Thoracic aorta (tissue), 2 donors: ENCODE measurements at regions not wholly inside any gene's neighbourhood (a gene's known extent, or its start where the extent isn't known, plus 50 kb on each side); places are given as distances from the start of the nearest gene placed in this dataset.

Source experiments
- ATAC-seq: fragments of 150-250 bp; one replicate; pipeline ENCODE4 v1.8.0; 2017; ENCODE audit warnings: low read depth; ENCODE audit not compliant: insufficient number of reproducible peaks, low FRiP score
- DNase-seq: peaks from one replicate; pipeline ENCODE4 v3.0.0-alpha.2; 2020; ENCODE audit warnings: low spot score
- H3K27ac ChIP-seq, 2 donors: fragments of 200-600 bp; sonication (generic); 1 replicate in 1 of 2; 2 replicates in 1 of 2; pipeline ENCODE4 v1.5.1; 2016; ENCODE audit warnings: mild to moderate bottlenecking in 2 of 2, moderate library complexity in 2 of 2
- H3K27me3 ChIP-seq: fragments of 200-600 bp; sonication (generic); replicated peaks from 2 replicates; pipeline ENCODE4 v1.6.0; 2016; ENCODE audit warnings: mild to moderate bottlenecking; ENCODE audit not compliant: insufficient read depth
- H3K36me3 ChIP-seq: fragments of 200-600 bp; sonication (generic); one replicate; pipeline ENCODE4 v1.5.1; 2016
- H3K4me1 ChIP-seq, 2 donors: fragments of 200-600 bp; sonication (generic); 1 replicate in 1 of 2; 2 replicates in 1 of 2; pipeline versions ENCODE4 v1.5.1 to v1.6.0; 2016; ENCODE audit warnings: low read depth in 2 of 2, mild to moderate bottlenecking in 1 of 2; ENCODE audit not compliant: control insufficient read depth in 1 of 2
- H3K4me3 ChIP-seq: fragments of 200-600 bp; sonication (generic); 2 replicates; pipeline ENCODE4 v1.5.1; 2016; ENCODE audit warnings: mild to moderate bottlenecking
- H3K9me3 ChIP-seq: fragments of 200-600 bp; sonication (generic); 2 replicates; pipeline ENCODE4 v1.5.1; 2016
- TF ChIP-seq, protein P1 (sequence below): fragments of 200-600 bp; sonication (generic); IDR thresholded peaks from one replicate; pipeline ENCODE4 v1.5.1; 2019; ENCODE audit warnings: antibody characterized with exemption

DNA sequence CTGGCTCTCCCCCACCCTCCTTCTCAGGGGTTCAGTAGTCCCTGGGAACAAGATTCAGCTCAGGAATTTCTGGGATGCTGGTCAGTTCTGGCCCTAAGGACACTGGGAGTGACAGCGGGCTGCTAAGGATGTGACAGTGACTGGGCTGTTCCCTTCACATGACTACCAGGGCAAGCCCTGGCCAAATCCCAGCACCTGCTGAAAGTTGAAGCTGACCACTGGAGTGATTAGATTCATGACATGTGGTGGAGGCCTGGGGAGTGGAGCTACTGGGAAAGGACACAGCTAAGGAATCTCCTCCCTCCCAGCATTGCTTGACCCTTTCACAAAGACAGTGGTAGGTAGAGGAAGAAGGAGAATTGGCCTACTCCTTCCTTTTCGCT, 204.9 kb downstream of the DAD1 start:
- H3K36me3 ChIP-seq: no peaks in the 10 kb centered on the region
- TF ChIP-seq, protein P1, sequence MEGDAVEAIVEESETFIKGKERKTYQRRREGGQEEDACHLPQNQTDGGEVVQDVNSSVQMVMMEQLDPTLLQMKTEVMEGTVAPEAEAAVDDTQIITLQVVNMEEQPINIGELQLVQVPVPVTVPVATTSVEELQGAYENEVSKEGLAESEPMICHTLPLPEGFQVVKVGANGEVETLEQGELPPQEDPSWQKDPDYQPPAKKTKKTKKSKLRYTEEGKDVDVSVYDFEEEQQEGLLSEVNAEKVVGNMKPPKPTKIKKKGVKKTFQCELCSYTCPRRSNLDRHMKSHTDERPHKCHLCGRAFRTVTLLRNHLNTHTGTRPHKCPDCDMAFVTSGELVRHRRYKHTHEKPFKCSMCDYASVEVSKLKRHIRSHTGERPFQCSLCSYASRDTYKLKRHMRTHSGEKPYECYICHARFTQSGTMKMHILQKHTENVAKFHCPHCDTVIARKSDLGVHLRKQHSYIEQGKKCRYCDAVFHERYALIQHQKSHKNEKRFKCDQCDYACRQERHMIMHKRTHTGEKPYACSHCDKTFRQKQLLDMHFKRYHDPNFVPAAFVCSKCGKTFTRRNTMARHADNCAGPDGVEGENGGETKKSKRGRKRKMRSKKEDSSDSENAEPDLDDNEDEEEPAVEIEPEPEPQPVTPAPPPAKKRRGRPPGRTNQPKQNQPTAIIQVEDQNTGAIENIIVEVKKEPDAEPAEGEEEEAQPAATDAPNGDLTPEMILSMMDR: no peak

DNA sequence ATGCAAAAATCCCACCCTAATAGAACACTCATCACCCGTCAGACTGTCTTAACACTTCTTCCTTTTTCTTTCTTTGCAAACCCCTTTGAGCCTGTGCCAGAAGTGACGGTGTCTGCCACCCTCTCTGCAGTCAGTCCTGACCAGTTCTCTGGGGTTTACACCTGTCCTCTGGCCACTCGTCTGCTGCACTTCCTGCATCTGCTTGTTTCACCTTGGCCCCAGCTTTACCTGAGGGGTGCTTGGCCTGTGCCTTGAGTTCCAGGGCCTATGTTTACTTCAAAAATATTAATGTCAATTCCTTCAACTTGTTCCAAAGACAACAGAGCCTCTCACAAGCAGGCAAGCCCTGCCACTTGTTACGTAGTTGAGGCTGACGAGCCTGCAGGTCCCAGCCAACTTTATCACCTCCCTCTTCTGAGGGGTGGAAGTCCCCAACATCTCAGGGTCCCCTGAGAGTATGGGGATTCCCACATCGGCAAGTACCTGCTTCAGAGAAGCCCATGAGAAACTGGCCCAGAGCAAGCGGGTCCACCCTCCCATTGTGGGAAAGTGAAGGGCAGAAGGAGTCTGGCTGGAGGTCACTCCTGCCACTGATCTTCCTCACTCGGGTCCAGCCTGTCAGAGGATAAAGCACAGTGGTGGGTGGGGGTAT, 205.4 kb downstream of the DAD1 start:
- H3K27me3 ChIP-seq: no peaks in the 10 kb centered on the region
- H3K4me3 ChIP-seq: no peak overlapping the region
- ATAC-seq (no peak), DNase-seq (no peak)
- TF ChIP-seq, protein P1: no peak
- H3K9me3 ChIP-seq: no peaks in the 10 kb centered on the region
- H3K36me3 ChIP-seq: no peaks in the 10 kb centered on the region
- H3K4me1 ChIP-seq: peaks cover 12 to 27% of the 10 kb centered on the region in 2 donors
- no peak overlapping the region for H3K27ac ChIP-seq

More for the DNA sequence above, 204.9 kb downstream of the DAD1 start:
- no peak for DNase-seq
- Histone ChIP-seq H3K27ac (no peak overlapping the region), H3K4me3 (no peak overlapping the region), H3K9me3 (no peaks in the 10 kb centered on the region), H3K4me1 (peaks cover 15 to 27% of the 10 kb centered on the region in 2 donors), H3K27me3 (no peaks in the 10 kb centered on the region)
- ATAC-seq: no peak

DNA sequence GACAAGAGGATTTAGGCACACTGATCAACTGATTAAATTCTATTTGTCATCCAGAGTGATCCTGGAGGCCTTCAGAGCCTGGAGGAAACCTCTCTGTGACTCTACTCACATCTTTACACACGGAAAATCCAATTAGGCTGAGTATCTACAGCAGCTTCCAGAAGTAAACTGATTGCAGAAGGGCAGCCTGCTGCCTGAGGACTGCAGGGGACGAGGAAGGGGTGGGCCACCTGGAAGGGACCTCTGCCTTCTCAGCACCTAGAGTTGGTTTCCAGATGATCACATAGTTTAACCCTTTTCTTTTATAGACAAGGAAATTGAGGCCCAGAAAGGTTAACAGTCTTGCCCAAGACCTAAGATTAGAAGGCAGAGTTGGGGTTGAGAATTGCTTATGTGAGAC, 206.1 kb downstream of the DAD1 start:
- DNase-seq: no peak

DNA sequence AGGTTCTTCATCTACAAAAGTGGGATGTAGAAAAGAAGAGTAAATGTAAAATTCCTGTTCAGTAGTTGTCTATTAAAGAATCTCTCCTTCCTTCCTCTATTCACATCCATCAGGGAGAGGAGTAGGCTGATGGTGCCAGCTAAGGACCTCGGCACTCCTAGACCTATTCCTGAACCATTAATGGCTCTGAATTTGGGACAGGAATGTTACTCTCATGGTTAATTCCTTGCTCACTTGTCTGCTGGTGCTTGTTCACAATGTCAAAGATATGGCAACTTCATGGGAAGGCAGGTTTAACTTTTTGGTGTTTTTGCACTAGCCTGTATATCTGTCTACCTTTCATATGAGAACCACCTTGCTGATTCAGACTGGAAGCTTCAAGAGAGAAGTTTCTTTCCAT, 206.6 kb downstream of the DAD1 start:
- Histone ChIP-seq H3K4me1 (peaks cover 12 to 22% of the 10 kb centered on the region in 2 donors), H3K36me3 (no peaks in the 10 kb centered on the region), H3K4me3 (no peak overlapping the region), H3K27ac (no peak overlapping the region), H3K27me3 (no peaks in the 10 kb centered on the region), H3K9me3 (no peaks in the 10 kb centered on the region)
- TF ChIP-seq, protein P1: no peak
- ATAC-seq: no peak
- DNase-seq: no peak

More for the DNA sequence above, 206.1 kb downstream of the DAD1 start:
- Histone ChIP-seq H3K27ac (no peak overlapping the region), H3K9me3 (no peaks in the 10 kb centered on the region), H3K4me3 (no peak overlapping the region), H3K36me3 (no peaks in the 10 kb centered on the region), H3K4me1 (peaks cover 12 to 27% of the 10 kb centered on the region in 2 donors), H3K27me3 (no peaks in the 10 kb centered on the region)
- no peak for ATAC-seq
- TF ChIP-seq, protein P1: no peak

DNA sequence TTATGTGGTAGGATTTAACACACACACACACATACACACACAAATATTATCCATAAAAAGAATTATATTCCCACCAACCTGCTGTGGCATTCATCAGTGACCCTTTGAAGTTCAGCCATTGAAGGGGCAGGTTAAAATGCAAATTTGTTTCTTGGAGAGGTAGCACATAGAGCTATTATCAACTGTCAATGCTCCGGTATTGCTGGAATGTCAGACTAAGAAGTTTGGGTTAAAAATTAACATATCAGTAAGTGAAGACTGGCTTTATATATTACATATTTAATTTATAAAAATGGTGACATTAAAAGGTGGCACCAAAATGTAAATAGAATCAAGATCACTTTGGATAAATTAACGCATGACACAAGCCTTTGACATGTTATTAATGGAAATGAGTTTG, 207.3 kb downstream of the DAD1 start:
- TF ChIP-seq, protein P1: no peak
- Histone ChIP-seq H3K4me1 (peaks cover 12 to 22% of the 10 kb centered on the region in 2 donors), H3K4me3 (no peak overlapping the region), H3K27ac (peak overlapping the region in 1 of 2 donors; percentile 76), H3K9me3 (no peaks in the 10 kb centered on the region), H3K36me3 (no peaks in the 10 kb centered on the region), H3K27me3 (no peaks in the 10 kb centered on the region)
- DNase-seq (no peak), ATAC-seq (no peak)
